HG02938 (cell line): ENCODE measurements at regions not wholly inside any gene's neighbourhood (a gene's known extent, or its start where the extent isn't known, plus 50 kb on each side); places are given as distances from the start of the nearest gene placed in this dataset.
"Not testable (repeated sequence)": the region's sequence is repeated elsewhere in the genome, so short reads cannot be mapped to it uniquely, and the experiment has no call there.

Experiments
- ATAC-seq: cut with Tn5 transposase; IDR thresholded peaks from one replicate; pipeline ENCODE4 v1.9.1; 2021; ENCODE audit warnings: mild to moderate bottlenecking, moderate library complexity; ENCODE audit not compliant: unreplicated experiment

- ATAC-seq = no peak
Observed at GRCh38 chr1:58931024-58931423, 147.2 kb upstream of the JUN start.

DNA sequence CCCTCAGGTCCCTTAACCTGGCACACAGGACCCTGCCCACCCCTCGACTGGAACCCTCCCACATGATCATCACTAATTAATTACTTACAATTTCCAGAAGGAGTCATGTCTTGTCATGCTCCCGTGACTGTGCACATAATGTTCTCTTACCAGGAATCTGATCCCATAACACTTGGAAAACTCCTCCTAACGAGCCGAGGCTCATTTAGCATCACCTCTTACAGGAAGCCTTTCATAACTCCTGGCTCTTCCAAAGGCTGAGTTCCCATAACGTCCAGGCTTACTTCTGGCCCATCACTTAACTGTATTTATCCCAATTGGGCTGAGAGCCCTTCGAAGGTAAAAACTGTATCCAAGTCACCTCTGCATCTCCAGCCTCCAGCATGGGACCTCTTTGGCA is 147.9 kb upstream of the JUN start:
- no peak for ATAC-seq

- ATAC-seq = no peak
Observed at GRCh38 chr1:58932859-58933598, 149.2 kb upstream of the JUN start.

DNA sequence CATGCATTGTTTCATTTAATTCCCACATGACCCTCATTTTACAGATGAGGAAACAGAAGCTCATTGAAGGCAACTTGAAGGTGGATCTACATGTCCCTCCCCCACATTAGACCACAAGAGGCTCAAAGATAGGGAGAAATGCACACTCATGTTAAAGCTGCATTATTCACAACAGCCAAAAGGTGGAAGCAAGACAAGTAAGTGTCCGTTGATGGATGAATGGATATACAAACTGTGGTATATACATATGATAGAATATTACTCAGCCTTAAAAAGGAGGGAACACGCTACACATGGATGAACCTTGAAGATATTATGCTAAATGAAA is 149.7 kb upstream of the JUN start:
- no peak for ATAC-seq

- ATAC-seq = no peak
Observed at GRCh38 chr1:58934706-58935105, 150.9 kb upstream of the JUN start.

DNA sequence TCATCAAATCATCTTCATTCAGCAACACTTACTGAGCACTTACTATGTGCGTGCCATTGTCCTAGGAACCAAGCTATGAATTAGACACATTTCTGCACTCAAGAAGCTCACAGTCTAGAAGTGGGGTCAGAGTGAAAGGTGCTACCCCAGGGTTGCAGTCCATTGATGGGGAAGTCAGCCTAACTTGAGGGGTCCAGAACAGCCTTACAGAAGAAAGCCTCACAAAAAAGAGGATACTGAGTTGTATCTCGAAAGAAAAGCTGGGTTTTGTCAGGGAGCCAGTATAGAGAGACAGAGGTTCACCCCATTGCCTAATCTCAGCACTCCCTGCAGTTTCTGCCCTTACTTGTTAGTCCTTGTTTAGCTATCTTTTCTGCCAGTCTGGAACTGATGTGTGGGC is 153.1 kb upstream of the JUN start:
- no peak for ATAC-seq

DNA sequence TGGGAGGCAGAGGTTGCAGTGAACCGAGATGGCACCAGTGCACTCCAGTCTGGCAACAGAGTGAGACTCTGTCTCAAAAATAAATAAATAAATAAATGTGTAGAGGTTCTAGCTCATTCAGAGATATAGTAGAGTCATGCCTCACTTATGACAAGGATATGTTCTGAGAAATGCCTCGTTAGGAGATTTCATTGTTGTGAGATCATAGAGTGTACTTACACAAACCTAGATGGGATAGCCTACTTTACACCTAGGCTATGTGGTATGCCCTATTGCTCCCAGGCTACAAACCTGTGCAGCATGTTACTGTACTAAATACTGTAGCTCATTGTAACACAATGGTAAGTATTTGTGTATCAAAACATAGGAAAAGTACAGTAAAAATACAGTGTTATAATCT is 155.3 kb upstream of the JUN start:
- no peak for ATAC-seq

GRCh38 chr1:58939666-58940370 is 156.0 kb upstream of the JUN start:
- ATAC-seq = no peak

DNA sequence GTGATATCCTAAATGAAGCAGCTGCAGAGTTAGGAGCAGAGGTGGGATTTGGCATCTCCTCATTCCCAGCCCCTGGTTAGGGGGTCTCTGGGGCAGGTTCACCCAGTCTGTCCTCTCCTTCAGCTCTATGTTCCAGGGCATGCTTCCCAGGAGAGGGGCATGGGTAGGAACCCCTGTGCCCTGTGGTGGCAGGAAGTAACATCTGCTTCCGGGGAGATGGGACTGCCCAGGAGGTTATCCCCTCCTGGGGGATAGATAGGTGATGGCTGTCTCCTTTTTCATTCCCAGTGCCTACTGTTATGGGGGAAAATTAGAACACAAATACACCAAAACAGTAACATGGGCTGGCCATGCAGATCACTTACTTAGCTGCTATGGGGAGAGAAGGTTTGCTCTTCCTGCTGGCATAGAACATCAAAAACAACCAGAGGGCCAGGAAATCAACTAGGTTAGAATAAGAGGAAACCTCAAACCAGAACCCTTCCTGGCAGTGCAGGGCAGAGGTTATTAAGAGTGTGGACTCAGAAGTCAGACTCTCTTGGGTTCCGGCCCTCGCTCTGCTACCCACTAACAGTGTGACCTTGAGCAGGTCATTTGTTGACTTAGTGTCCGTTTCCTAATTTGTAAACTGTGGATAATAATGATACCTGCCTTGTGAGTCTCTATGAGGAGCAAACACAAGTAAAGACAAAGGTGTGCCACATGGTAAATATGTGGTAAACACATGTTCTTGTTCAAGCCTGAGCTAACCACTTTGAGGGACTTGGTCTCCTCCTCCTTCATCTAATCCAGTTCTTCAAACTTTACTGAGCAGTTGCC is 157.8 kb upstream of the JUN start:
- ATAC-seq = no peak

- no peak for ATAC-seq
Observed at GRCh38 chr1:58942759-58943191, 158.9 kb upstream of the JUN start.

- no peak for ATAC-seq
Observed at GRCh38 chr1:58943776-58944175, 159.9 kb upstream of the JUN start.

GRCh38 chr1:58944439-58944838 is 160.6 kb upstream of the JUN start:
- no peak for ATAC-seq

DNA sequence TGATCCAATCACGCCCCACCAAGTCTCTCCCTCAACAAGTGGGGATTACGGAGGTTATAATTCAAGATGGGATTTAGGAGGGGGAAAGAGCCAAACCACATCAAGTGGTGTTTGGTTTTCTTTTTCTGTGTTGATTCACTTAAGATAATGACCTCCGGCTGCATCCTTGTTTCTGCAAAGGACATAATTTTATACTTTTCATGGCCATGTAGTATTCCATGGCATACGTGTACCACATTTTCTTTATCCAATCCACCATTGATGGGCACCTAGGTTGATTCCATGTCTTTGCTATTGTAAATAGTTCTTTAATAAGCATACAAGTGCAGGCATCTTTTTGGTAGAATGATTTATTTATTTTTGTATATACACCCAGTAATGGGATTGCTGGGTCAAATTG is 162.5 kb upstream of the JUN start:
- no peak for ATAC-seq

- no peak for ATAC-seq
Observed at GRCh38 chr1:58948671-58949070, 164.8 kb upstream of the JUN start.

DNA sequence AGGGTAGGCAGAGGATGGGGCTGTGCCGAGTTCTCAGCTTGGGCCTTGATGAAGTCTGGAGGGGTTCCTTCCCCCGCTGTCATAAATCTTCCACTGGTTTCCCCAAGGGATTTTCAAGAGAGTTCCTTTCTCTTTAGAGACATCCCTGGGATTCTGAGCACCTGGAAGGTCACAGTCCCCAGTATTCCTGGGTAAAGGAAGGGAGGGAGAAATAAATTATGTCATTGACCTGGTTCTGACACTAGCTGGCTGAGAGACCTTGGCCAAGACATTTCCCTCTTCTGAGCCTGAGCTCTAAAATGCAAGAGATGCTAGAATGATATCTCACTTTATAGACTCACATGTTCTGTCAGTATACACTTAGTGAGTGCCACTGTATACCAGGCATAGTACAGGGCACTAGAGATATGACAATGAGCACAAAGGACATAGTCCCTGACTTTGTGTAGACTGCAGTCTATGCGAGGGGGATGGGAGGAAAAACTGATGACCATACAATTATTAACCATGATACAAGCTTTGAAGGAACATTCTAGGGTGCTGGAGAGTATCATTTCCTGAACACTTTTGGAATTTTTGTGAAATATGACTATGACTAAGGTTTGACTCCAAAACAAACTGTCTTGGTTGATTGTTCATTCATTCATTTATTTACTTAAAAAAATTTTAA is 165.8 kb upstream of the JUN start:
- no peak for ATAC-seq

DNA sequence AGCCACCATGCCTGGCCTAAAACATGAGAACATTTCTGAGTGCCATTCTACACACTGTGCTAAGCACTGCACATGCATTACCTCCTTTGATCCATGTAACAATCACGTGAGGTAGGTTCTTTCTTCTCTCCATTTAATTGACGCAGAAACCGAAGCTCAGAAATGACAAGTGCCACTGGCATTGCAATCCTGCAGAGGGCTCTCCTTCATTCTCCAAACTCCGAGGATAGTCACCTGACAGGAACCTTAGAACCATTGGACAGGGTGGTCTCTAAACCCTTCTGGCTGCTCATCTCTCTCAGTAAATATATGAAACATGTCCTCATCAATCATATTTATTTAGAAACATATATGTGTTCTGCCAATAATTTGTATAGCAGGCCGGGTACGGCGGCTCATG is 167.1 kb upstream of the JUN start:
- no peak for ATAC-seq

GRCh38 chr1:58953951-58954350 is 170.1 kb upstream of the JUN start:
- not testable (repeated sequence) for ATAC-seq

GRCh38 chr1:58963287-58963686 is 179.4 kb upstream of the JUN start:
- not testable (repeated sequence) for ATAC-seq

DNA sequence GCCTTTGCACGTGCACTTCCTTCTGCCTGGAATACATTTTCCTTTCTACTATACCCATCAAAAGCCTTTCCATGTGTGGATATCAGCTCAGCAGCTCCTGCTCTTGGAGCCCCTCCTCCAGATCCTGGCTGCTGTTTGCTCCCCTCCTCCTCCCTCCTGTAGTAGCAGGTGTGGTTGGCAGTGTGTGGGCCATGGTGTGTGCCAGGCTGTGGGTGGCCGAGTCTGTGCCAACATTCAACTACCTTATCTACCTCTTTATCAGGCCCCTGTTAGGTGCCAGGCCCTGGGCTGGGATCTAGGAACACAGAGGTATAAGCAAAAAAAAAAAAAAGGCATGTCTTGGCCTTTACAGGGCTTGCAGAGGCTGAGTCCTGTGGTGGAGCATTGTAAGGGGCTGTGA is 180.6 kb upstream of the JUN start:
- ATAC-seq = no peak

DNA sequence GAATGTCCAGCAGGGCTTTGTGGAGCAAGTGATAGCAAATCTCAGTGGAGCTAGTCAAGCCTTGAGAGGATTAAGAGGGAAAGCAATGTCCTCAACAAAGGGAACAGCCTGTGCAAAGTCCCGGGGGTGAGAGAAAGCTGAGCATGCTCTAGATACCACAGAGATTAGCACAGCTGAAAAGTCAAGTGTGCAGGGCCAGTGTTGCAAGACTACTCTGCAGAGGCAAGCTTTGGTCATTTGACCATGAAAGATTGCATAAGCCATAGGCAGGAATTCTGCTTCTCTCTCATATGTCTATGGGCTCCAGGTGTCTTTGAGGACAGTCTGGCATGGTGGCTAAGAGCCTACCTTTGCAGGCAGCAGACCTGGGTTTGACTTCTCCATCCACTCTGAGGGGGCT is 181.0 kb upstream of the JUN start:
- no peak for ATAC-seq
